ENCODE measurements at regions not wholly inside any gene's neighbourhood (a gene's known extent, or its start where the extent isn't known, plus 50 kb on each side); places are given as distances from the start of the nearest gene placed in this dataset.

- Mint-ChIP-seq H3K9me3 (peaks cover 3% of the 10 kb centered on the region), H3K4me1 (peaks cover 52% of the 10 kb centered on the region), H3K27me3 (ENCODE audit: low read depth) (no peaks in the 10 kb centered on the region), H3K4me3 (peak overlapping the region in 1 of 3 experiments; percentile 21), H3K36me3 (ENCODE audit: low read depth) (no peaks in the 10 kb centered on the region), H3K27ac (peak overlapping the region; percentile 90 to 96 (median 95))
- no peak for TF ChIP-seq CTCF (IDR thresholded peaks at IDR 0.05; ENCODE audit: unreplicated experiment in 3 of 3)
These were observed 198.4 kb upstream of the KIAA1217 start for GRCh38 chr10:24010436-24010970.

GRCh38 chr10:24012249-24012803, 196.6 kb upstream of the KIAA1217 start:
- Mint-ChIP-seq H3K27me3 (ENCODE audit: low read depth) (no peaks in the 10 kb centered on the region), H3K4me1 (peaks cover 42% of the 10 kb centered on the region), H3K27ac (peak overlapping the region in 2 of 3 experiments; percentile 33 to 49), H3K4me3 (no peak overlapping the region), H3K9me3 (peaks cover 3% of the 10 kb centered on the region), H3K36me3 (ENCODE audit: low read depth) (no peaks in the 10 kb centered on the region)
- no peak for TF ChIP-seq CTCF (IDR thresholded peaks at IDR 0.05; ENCODE audit: unreplicated experiment in 3 of 3)

GRCh38 chr10:24027107-24027506, 181.8 kb upstream of the KIAA1217 start:
- Mint-ChIP-seq H3K27ac (peak overlapping the region in 1 of 3 experiments; percentile 40), H3K4me3 (no peak overlapping the region), H3K36me3 (ENCODE audit: low read depth) (no peaks in the 10 kb centered on the region), H3K4me1 (peaks cover 17% of the 10 kb centered on the region), H3K27me3 (ENCODE audit: low read depth) (no peaks in the 10 kb centered on the region), H3K9me3 (peaks cover 2% of the 10 kb centered on the region)
- no peak for TF ChIP-seq CTCF (IDR thresholded peaks at IDR 0.05; ENCODE audit: unreplicated experiment in 3 of 3)

- no peaks in the 10 kb centered on the region for H3K9me3 Mint-ChIP-seq
- no peaks in the 10 kb centered on the region for H3K36me3 Mint-ChIP-seq (ENCODE audit: low read depth)
- peaks cover 44% of the 10 kb centered on the region for H3K4me1 Mint-ChIP-seq
- peak overlapping the region; percentile 29 to 63 (median 46) for H3K27ac Mint-ChIP-seq
- H3K27me3 Mint-ChIP-seq (ENCODE audit: low read depth) = no peaks in the 10 kb centered on the region
- no peak for TF ChIP-seq CTCF (IDR thresholded peaks at IDR 0.05; ENCODE audit: unreplicated experiment in 3 of 3)
- H3K4me3 Mint-ChIP-seq = no peak overlapping the region
These were observed 174.4 kb upstream of the KIAA1217 start for GRCh38 chr10:24034571-24034970.

- H3K4me1 Mint-ChIP-seq = peaks cover 47% of the 10 kb centered on the region
These were observed 173.2 kb upstream of the KIAA1217 start for GRCh38 chr10:24035761-24036160.

More at GRCh38 chr10:24035761-24036160, 173.2 kb upstream of the KIAA1217 start:
- Mint-ChIP-seq H3K27ac (peak overlapping the region; percentile 57 to 81 (median 75)), H3K36me3 (ENCODE audit: low read depth) (no peaks in the 10 kb centered on the region), H3K27me3 (ENCODE audit: low read depth) (no peaks in the 10 kb centered on the region), H3K4me3 (no peak overlapping the region), H3K9me3 (no peaks in the 10 kb centered on the region)
- no peak for TF ChIP-seq CTCF (IDR thresholded peaks at IDR 0.05; ENCODE audit: unreplicated experiment in 3 of 3)

Measured in nephron (organoid).